ENCODE measurements at regions not wholly inside any gene's neighbourhood (a gene's known extent, or its start where the extent isn't known, plus 50 kb on each side); places are given as distances from the start of the nearest gene placed in this dataset.

DNA sequence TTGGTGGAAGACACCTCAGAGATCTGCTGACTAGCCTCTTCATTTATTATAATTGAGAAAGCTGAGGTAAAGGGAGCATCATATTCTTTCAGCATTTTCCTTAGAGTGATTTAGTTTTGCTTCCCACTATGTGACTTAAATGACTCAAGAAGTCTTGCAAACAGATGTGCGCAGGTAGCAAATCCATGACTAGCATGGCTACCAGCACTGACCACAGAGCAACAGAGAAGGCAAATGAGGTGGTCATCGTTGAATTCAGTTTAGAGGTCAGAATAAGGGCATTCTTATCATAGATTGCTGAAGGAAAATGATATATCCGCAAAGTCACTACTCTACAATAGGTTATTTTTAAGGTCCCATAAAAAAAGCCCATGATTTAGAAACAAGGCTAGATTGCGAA, 162.2 kb downstream of the PIK3R1 start:
- TF ChIP-seq POLR2AphosphoS5 (IDR thresholded peaks at IDR 0.05) (no peak), CTCF (IDR thresholded peaks at IDR 0.05) (no peak)
